ENCODE measurements at regions not wholly inside any gene's neighbourhood (a gene's known extent, or its start where the extent isn't known, plus 50 kb on each side); places are given as distances from the start of the nearest gene placed in this dataset.

GRCh38 chr10:55272886-55273285, 471.9 kb upstream of the PCDH15 start (continued):
- TF ChIP-seq E4F1 (IDR thresholded peaks at IDR 0.05; ENCODE audit: borderline replicate concordance, partially characterized antibody), result no peak
- TF ChIP-seq MYC (IDR thresholded peaks at IDR 0.05; ENCODE audit: insufficient read depth, insufficient read length, insufficient replicate concordance, low read length, severe bottlenecking), result no peak
- no peak for TF ChIP-seq CEBPB (IDR thresholded peaks at IDR 0.05; ENCODE audit: borderline replicate concordance in 1 of 2, low read depth in 2 of 2, low read length in 2 of 2)
- no peak for TF ChIP-seq NBN (IDR thresholded peaks at IDR 0.05)

- WGBS (ENCODE audit: insufficient coverage, insufficient replicate concordance, low lambda C conversion rate, missing lambda C conversion rate), result 21% methylated on average over 4 of the region's 4 CpGs
- SMC1A ChIA-PET (ENCODE audit: uncharacterized antibody, unreplicated experiment), result no interaction called here
- ATAC-seq (no peak), DNase-seq (ENCODE audit: low read depth, low spot score) (no peak), FAIRE-seq (no peak)
- Histone ChIP-seq H3K9me3 (replicated peaks; ENCODE audit: control insufficient read depth, insufficient read depth, low read length) (no peaks in the 10 kb centered on the region), H3K27me3 (replicated peaks in 1 of 2; ENCODE audit: control insufficient read depth in 2 of 2, insufficient read depth in 2 of 2, low read length in 1 of 2) (0 out of 4 replicates have a peak, but pooled peaks cover 0 to 2% of the 10 kb centered on the region in 2 experiments), H3K4me2 (ENCODE audit: control insufficient read depth, insufficient read depth) (no peak overlapping the region), H3K4me1 (ENCODE audit: control insufficient read depth, insufficient read depth, low read length) (no peaks in the 10 kb centered on the region), H3K36me3 (ENCODE audit: control insufficient read depth in 2 of 2, insufficient read depth in 2 of 2, low read length in 1 of 2) (no peaks in the 10 kb centered on the region), H4K20me1 (ENCODE audit: control insufficient read depth, insufficient read depth) (no peaks in the 10 kb centered on the region), H3K79me2 (ENCODE audit: control insufficient read depth, insufficient read depth, low read length) (no peaks in the 10 kb centered on the region), H3K4me3 (no peak overlapping the region), H3K9ac (ENCODE audit: control insufficient read depth, insufficient read depth, low read length) (no peak overlapping the region), H2AFZ (ENCODE audit: control insufficient read depth, low read depth, low read length) (no peak overlapping the region), H3K27ac (ENCODE audit: control insufficient read depth, insufficient read depth) (no peak overlapping the region)
- POLR2A ChIA-PET, result no interaction called here
- BruUV-seq (replicated peaks), result no TSS peak
- TF ChIP-seq ZNF592 (IDR thresholded peaks at IDR 0.05) (no peak), JUND (IDR thresholded peaks at IDR 0.05; ENCODE audit: low read depth, low read length) (no peak), RCOR1 (conservative IDR thresholded peaks at IDR 0.05; ENCODE audit: low read depth, low read length) (no peak), BHLHE40 (IDR thresholded peaks at IDR 0.05; ENCODE audit: borderline replicate concordance in 1 of 2, low read depth in 2 of 2, low read length in 1 of 2) (no peak), NR2C1 (IDR thresholded peaks at IDR 0.05) (no peak), SIN3A (IDR thresholded peaks at IDR 0.05; ENCODE audit: low read depth, low read length) (no peak)
- intact Hi-C loops (cut with micrococcal nuclease; ENCODE audit: unreplicated experiment), result loop anchor here (10.0 kb wide), 1 partner anchor 1662 kb away; no protein-coding TSS in a partner anchor
- CTCF ChIA-PET, result interaction anchor here (0.8 kb wide), 1 partner anchor 32 kb away, joined by 3 read pairs; no protein-coding TSS in a partner anchor
- RAD21 ChIA-PET (ENCODE audit: unreplicated experiment), result interaction anchor here (1.6 kb wide), 1 partner anchor 175 kb away, joined by 5 read pairs; no protein-coding TSS in a partner anchor
- in situ Hi-C loops (cut with MboI), result loop anchor here (10.0 kb wide), 1 partner anchor 172 kb away; no protein-coding TSS in a partner anchor
Measured at GRCh38 chr10:55266797-55267196, 465.8 kb upstream of the PCDH15 start.
